Prostate gland (tissue), 2 donors: ENCODE measurements at regions not wholly inside any gene's neighbourhood (a gene's known extent, or its start where the extent isn't known, plus 50 kb on each side); places are given as distances from the start of the nearest gene placed in this dataset.

Source experiments
- CTCF ChIP-seq, 4 experiments: fragments of 200-600 bp in 2 of 4; fragments of 450-650 bp in 2 of 4; sonication (generic) in 2 of 4; IDR thresholded peaks; 1 replicate in 3 of 4; 2 replicates in 1 of 4; pipeline ENCODE4 v1.5.1; 2016 to 2019; ENCODE audit warnings: antibody characterized with exemption in 4 of 4, mild to moderate bottlenecking in 2 of 4, moderate library complexity in 2 of 4
- POLR2A ChIP-seq: fragments of 450-650 bp; IDR thresholded peaks from one replicate; pipeline ENCODE4 v1.6.1; 2016; ENCODE audit warnings: antibody characterized with exemption, mild to moderate bottlenecking

- no peak for TF ChIP-seq CTCF (IDR thresholded peaks at IDR 0.05)
- TF ChIP-seq POLR2A = no peak
Measured at GRCh38 chrX:3426552-3426951, 80.1 kb upstream of the MXRA5 start.
